Naive B cell (primary cell): ENCODE measurements at regions not wholly inside any gene's neighbourhood (a gene's known extent, or its start where the extent isn't known, plus 50 kb on each side); places are given as distances from the start of the nearest gene placed in this dataset.

ENCODE experiments used
- ATAC-seq, 2 donors: fragments of 150-1000 bp; cut with Tn5 transposase; 2 replicates each; pipeline ENCODE4 v1.10.0; 2021; ENCODE audit warnings: low read depth in 2 of 2, mild to moderate bottlenecking in 2 of 2, moderate library complexity in 2 of 2
- DNase-seq: peaks from one replicate; pipeline ENCODE4 v3.0.0; 2022
- H3K27ac Mint-ChIP-seq, 6 donors: one replicate each; pipeline ENCODE4 v1.8.0; 2020 to 2022; ENCODE audit warnings: mild to moderate bottlenecking in 6 of 6, mixed read lengths in 6 of 6, moderate library complexity in 5 of 6, inconsistent platforms in 2 of 6
- H3K27me3 Mint-ChIP-seq, 3 donors: one replicate each; pipeline ENCODE4 v1.8.0; 2021 to 2022; ENCODE audit warnings: mixed read lengths in 3 of 3, mild to moderate bottlenecking in 1 of 3
- H3K36me3 Mint-ChIP-seq, 2 donors: one replicate each; pipeline ENCODE4 v1.8.0; 2020 to 2022; ENCODE audit warnings: mixed read lengths in 2 of 2, inconsistent platforms in 1 of 2, mild to moderate bottlenecking in 1 of 2
- H3K4me1 Mint-ChIP-seq, 3 donors: one replicate each; pipeline ENCODE4 v1.8.0; 2020 to 2022; ENCODE audit warnings: mixed read lengths in 3 of 3, inconsistent platforms in 1 of 3, mild to moderate bottlenecking in 1 of 3, moderate library complexity in 1 of 3
- H3K4me3 Mint-ChIP-seq, 8 donors: one replicate each; pipeline ENCODE4 v1.8.0; 2020 to 2022; ENCODE audit warnings: mild to moderate bottlenecking in 8 of 8, mixed read lengths in 8 of 8, moderate library complexity in 8 of 8, inconsistent platforms in 2 of 8
- H3K9me3 Mint-ChIP-seq, 7 donors: one replicate each; pipeline ENCODE4 v1.8.0; 2020 to 2022; ENCODE audit warnings: mixed read lengths in 7 of 7, mild to moderate bottlenecking in 5 of 7, inconsistent platforms in 2 of 7, moderate library complexity in 1 of 7

GRCh38 chrX:39171686-39172085 lies 370.4 kb downstream of the MID1IP1 start:
- peaks cover 0 to 5% (median 0%) of the 10 kb centered on the region in 7 donors for H3K9me3 Mint-ChIP-seq
- DNase-seq (no peak), ATAC-seq (no peak)
- H3K4me1 Mint-ChIP-seq, result peaks cover 0 to 15% (median 0%) of the 10 kb centered on the region in 3 donors
- peak overlapping the region in 1 of 6 donors; percentile 5 for H3K27ac Mint-ChIP-seq
- no peaks in the 10 kb centered on the region for H3K36me3 Mint-ChIP-seq
- H3K27me3 Mint-ChIP-seq, result no peaks in the 10 kb centered on the region
- H3K4me3 Mint-ChIP-seq, result no peak overlapping the region

- Mint-ChIP-seq H3K9me3 (peaks cover 0 to 6% (median 0%) of the 10 kb centered on the region in 7 donors), H3K4me3 (no peak overlapping the region), H3K27ac (peak overlapping the region in 2 of 6 donors; percentile 23 to 79), H3K27me3 (no peaks in the 10 kb centered on the region), H3K4me1 (peaks cover 0 to 19% (median 7%) of the 10 kb centered on the region in 3 donors), H3K36me3 (no peaks in the 10 kb centered on the region)
- no peak for DNase-seq
- ATAC-seq, result no peak
These were observed 373.0 kb downstream of the MID1IP1 start for GRCh38 chrX:39174241-39174771.

- Mint-ChIP-seq H3K9me3 (peaks cover 0 to 8% (median 0%) of the 10 kb centered on the region in 7 donors), H3K4me1 (peaks cover 0 to 19% (median 7%) of the 10 kb centered on the region in 3 donors), H3K27ac (peak overlapping the region in 5 of 6 donors; percentile 5 to 66 (median 23)), H3K27me3 (no peaks in the 10 kb centered on the region), H3K4me3 (peak overlapping the region in 3 of 8 donors; percentile 1 to 62 (median 19)), H3K36me3 (no peaks in the 10 kb centered on the region)
- ATAC-seq (peak; percentile 72 to 78), DNase-seq (no peak)
These were observed 373.6 kb downstream of the MID1IP1 start for GRCh38 chrX:39174772-39175417.

GRCh38 chrX:39175418-39176057 lies 374.3 kb downstream of the MID1IP1 start:
- Mint-ChIP-seq H3K4me3 (peak overlapping the region in 3 of 8 donors; percentile 19 to 37 (median 33)), H3K27me3 (no peaks in the 10 kb centered on the region), H3K4me1 (peaks cover 0 to 19% (median 7%) of the 10 kb centered on the region in 3 donors), H3K36me3 (no peaks in the 10 kb centered on the region), H3K27ac (peak overlapping the region in 1 of 6 donors; percentile 56), H3K9me3 (peaks cover 0 to 8% (median 0%) of the 10 kb centered on the region in 7 donors)
- ATAC-seq, result no peak
- no peak for DNase-seq

- no peak for ATAC-seq
- Mint-ChIP-seq H3K9me3 (peaks cover 0 to 10% (median 0%) of the 10 kb centered on the region in 7 donors), H3K36me3 (no peaks in the 10 kb centered on the region), H3K4me1 (peaks cover 0 to 19% (median 7%) of the 10 kb centered on the region in 3 donors), H3K4me3 (peak overlapping the region in 1 of 8 donors; percentile 27), H3K27ac (no peak overlapping the region), H3K27me3 (no peaks in the 10 kb centered on the region)
- no peak for DNase-seq
These were observed 374.8 kb downstream of the MID1IP1 start for GRCh38 chrX:39176105-39176504.

- Mint-ChIP-seq H3K4me3 (no peak overlapping the region), H3K9me3 (peaks cover 0 to 16% (median 10%) of the 10 kb centered on the region in 7 donors), H3K4me1 (no peaks in the 10 kb centered on the region), H3K27ac (no peak overlapping the region), H3K27me3 (peaks cover 0 to 20% (median 0%) of the 10 kb centered on the region in 3 donors), H3K36me3 (peaks cover 0 to 13% of the 10 kb centered on the region in 2 donors)
- ATAC-seq, result no peak
- DNase-seq, result no peak
These were observed 388.2 kb downstream of the MID1IP1 start for GRCh38 chrX:39189431-39189830.

GRCh38 chrX:39194673-39195072 lies 393.4 kb downstream of the MID1IP1 start:
- H3K27ac Mint-ChIP-seq, result no peak overlapping the region
- no peak overlapping the region for H3K4me3 Mint-ChIP-seq
- H3K27me3 Mint-ChIP-seq, result peaks cover 0 to 20% (median 0%) of the 10 kb centered on the region in 3 donors
- H3K4me1 Mint-ChIP-seq, result peaks cover 15 to 19% (median 15%) of the 10 kb centered on the region in 3 donors
- peaks cover 0 to 13% of the 10 kb centered on the region in 2 donors for H3K36me3 Mint-ChIP-seq
- peaks cover 0 to 4% (median 2%) of the 10 kb centered on the region in 7 donors for H3K9me3 Mint-ChIP-seq
- ATAC-seq (no peak), DNase-seq (no peak)

- peaks cover 15 to 19% (median 15%) of the 10 kb centered on the region in 3 donors for H3K4me1 Mint-ChIP-seq
- peaks cover 0 to 20% (median 0%) of the 10 kb centered on the region in 3 donors for H3K27me3 Mint-ChIP-seq
- peaks cover 0 to 5% (median 3%) of the 10 kb centered on the region in 7 donors for H3K9me3 Mint-ChIP-seq
- no peak for DNase-seq
- no peak for ATAC-seq
- no peak overlapping the region for H3K27ac Mint-ChIP-seq
- no peak overlapping the region for H3K4me3 Mint-ChIP-seq
- H3K36me3 Mint-ChIP-seq, result peaks cover 4 to 9% of the 10 kb centered on the region in 2 donors
These were observed 393.9 kb downstream of the MID1IP1 start for GRCh38 chrX:39195156-39195555.

- H3K4me1 Mint-ChIP-seq, result peaks cover 15 to 19% (median 15%) of the 10 kb centered on the region in 3 donors
- peak overlapping the region in 2 of 6 donors; percentile 75 to 77 for H3K27ac Mint-ChIP-seq
- peaks cover 0 to 13% (median 0%) of the 10 kb centered on the region in 3 donors for H3K27me3 Mint-ChIP-seq
- peaks cover 0 to 6% (median 1%) of the 10 kb centered on the region in 7 donors for H3K9me3 Mint-ChIP-seq
- DNase-seq (peak; percentile 42), ATAC-seq (peak; percentile 91 to 92)
- peaks cover 0 to 8% of the 10 kb centered on the region in 2 donors for H3K36me3 Mint-ChIP-seq
- peak overlapping the region; percentile 6 to 69 (median 40) for H3K4me3 Mint-ChIP-seq
These were observed 395.2 kb downstream of the MID1IP1 start for GRCh38 chrX:39196192-39197102.

- Mint-ChIP-seq H3K4me3 (no peak overlapping the region), H3K4me1 (peaks cover 15 to 23% (median 19%) of the 10 kb centered on the region in 3 donors), H3K27me3 (peaks cover 0 to 7% (median 0%) of the 10 kb centered on the region in 3 donors), H3K27ac (no peak overlapping the region), H3K36me3 (peaks cover 0 to 8% of the 10 kb centered on the region in 2 donors), H3K9me3 (peaks cover 0 to 5% (median 1%) of the 10 kb centered on the region in 7 donors)
- DNase-seq, result no peak
- no peak for ATAC-seq
These were observed 398.2 kb downstream of the MID1IP1 start for GRCh38 chrX:39199429-39199828.

- peak; percentile 29 to 41 for ATAC-seq
- Mint-ChIP-seq H3K4me1 (peaks cover 9 to 17% (median 12%) of the 10 kb centered on the region in 3 donors), H3K4me3 (no peak overlapping the region), H3K9me3 (peaks cover 0 to 6% (median 1%) of the 10 kb centered on the region in 7 donors), H3K36me3 (peaks cover 0 to 8% of the 10 kb centered on the region in 2 donors), H3K27me3 (peaks cover 0 to 16% (median 0%) of the 10 kb centered on the region in 3 donors), H3K27ac (peak overlapping the region in 1 of 6 donors; percentile 25)
- peak; percentile 6 for DNase-seq
These were observed 400.2 kb downstream of the MID1IP1 start for GRCh38 chrX:39201305-39201990.

- H3K9me3 Mint-ChIP-seq, result peaks cover 0 to 6% (median 1%) of the 10 kb centered on the region in 7 donors
- peak overlapping the region in 1 of 6 donors; percentile 33 for H3K27ac Mint-ChIP-seq
These were observed 401.4 kb downstream of the MID1IP1 start for GRCh38 chrX:39202641-39203040.

More at GRCh38 chrX:39202641-39203040, 401.4 kb downstream of the MID1IP1 start:
- Mint-ChIP-seq H3K36me3 (peaks cover 0 to 8% of the 10 kb centered on the region in 2 donors), H3K4me3 (no peak overlapping the region), H3K4me1 (peaks cover 0 to 6% (median 4%) of the 10 kb centered on the region in 3 donors), H3K27me3 (peaks cover 0 to 16% (median 0%) of the 10 kb centered on the region in 3 donors)
- ATAC-seq (no peak), DNase-seq (no peak)
